HG03066 (cell line): ENCODE measurements at regions not wholly inside any gene's neighbourhood (a gene's known extent, or its start where the extent isn't known, plus 50 kb on each side); places are given as distances from the start of the nearest gene placed in this dataset.
"Not testable (repeated sequence)": the region's sequence is repeated elsewhere in the genome, so short reads cannot be mapped to it uniquely, and the experiment has no call there.

Source experiments
- ATAC-seq: cut with Tn5 transposase; IDR thresholded peaks from one replicate; pipeline ENCODE4 v1.9.1; 2021; ENCODE audit warnings: low read depth; ENCODE audit not compliant: unreplicated experiment

DNA sequence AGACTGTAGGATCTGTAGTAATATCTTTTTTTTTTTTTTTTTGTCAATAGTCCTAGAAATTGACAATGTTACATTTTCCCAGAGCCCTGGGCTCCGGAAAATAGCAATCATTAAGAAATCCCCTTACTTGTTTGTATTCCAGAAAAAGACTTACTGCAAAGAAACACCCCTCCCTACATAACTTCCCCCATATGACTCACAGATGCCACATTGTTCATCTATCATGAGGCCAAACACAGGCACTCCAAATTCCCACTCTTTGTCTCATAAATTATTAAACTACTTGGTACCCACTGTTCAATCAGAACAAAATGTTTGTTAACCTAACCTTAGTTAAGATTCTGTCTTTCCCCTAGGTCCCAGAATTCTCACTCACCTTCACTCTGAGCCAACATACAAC, 53.5 kb downstream of the TEX51 start:
- no peak for ATAC-seq

DNA sequence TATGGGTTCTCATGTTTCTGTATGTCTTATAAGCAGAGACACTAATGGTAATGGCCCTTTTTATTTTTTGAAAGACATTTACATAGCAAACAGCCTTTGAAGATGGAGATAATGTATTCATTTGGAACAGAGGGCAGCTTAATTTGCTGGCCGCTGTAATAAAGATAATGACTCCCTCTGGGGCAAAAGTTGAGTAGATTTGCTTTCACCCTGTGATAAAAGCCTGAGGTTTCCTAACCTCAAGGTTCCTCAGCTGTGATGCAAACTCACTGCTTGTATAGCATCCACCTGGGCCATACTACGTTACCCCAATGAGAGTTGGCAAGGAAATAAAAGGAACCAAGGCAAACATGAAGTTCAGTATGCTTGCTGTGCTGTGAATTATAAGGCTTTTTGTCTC, 54.8 kb downstream of the TEX51 start:
- no peak for ATAC-seq

DNA sequence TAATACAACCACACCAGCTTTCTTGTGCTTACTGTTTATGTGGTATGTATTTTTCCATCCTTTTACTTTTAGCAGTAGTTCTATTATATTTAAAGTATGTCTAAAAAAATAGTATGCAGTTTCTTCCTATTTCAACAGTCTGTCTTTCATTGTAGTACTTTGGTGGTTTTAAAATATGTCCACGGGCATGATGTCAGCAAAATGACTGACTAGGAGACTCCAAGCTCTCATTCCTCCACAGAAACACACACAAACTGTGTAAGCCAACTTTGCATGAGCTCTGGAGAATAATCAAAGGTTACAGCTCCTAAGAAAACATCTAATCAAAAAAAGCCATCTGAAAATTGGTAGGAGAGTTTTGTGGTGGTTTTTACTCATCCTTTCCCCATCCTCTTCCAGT, 56.1 kb downstream of the TEX51 start:
- ATAC-seq, result no peak

GRCh38 chr2:126956773-126957172, 58.1 kb downstream of the TEX51 start:
- ATAC-seq, result not testable (repeated sequence)

DNA sequence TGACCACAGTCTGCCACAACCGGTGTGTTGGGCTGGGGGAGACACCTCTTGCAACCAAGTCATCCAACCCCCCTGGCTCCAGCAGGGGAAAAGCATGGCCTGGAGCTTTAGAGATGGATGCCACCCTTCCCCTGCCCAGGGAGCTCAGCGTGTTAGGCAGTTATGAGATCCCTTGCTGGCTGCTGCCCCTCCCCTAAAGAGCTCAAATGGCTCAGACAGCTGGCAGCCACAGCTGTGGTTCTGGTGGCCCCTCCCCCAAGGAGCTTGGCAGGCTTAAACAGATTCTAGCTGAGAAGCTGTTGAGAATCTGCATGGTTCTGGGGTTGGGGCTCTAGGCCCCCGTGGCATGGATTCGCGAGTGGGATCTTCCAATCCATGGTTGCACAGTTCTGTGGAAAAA, 64.7 kb downstream of the TEX51 start:
- ATAC-seq, result no peak

DNA sequence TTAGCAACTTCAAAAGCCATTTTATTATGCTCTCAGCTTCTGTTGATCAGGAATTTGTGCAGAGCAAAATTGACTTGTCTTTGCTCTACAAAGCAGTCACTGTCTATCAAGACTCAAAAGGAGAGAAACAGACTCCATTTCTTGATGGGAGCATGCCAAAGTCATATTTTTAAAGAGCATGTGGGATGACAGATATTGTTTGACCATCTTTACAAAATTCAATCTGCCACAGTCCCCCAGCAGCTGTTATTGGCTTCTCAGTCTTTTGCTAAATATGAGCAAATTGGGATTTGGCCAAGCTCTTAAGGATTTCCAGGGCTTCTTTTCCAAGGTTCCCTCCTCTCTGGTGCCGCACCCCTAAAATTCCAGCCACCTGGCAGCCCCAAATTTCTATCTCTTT, 67.9 kb downstream of the TEX51 start:
- no peak for ATAC-seq

GRCh38 chr2:126970583-126970982, 71.9 kb downstream of the TEX51 start:
- no peak for ATAC-seq

DNA sequence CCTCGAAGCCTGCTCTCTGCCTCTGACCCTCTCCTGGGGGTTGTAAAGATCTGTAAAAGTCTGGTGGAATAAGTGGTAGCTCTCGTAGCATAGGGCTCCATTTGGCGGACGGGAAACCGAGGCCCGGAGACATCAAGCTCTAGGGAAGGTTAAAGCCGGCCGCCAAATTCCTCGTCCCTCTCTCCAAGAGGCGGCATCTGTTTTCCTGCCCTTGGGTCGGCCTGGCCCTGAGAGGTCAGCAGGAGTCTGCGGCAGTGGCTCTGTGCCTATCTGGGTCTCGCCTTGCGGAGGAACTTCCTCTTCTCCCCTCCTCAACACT, 72.4 kb downstream of the TEX51 start:
- ATAC-seq, result no peak

DNA sequence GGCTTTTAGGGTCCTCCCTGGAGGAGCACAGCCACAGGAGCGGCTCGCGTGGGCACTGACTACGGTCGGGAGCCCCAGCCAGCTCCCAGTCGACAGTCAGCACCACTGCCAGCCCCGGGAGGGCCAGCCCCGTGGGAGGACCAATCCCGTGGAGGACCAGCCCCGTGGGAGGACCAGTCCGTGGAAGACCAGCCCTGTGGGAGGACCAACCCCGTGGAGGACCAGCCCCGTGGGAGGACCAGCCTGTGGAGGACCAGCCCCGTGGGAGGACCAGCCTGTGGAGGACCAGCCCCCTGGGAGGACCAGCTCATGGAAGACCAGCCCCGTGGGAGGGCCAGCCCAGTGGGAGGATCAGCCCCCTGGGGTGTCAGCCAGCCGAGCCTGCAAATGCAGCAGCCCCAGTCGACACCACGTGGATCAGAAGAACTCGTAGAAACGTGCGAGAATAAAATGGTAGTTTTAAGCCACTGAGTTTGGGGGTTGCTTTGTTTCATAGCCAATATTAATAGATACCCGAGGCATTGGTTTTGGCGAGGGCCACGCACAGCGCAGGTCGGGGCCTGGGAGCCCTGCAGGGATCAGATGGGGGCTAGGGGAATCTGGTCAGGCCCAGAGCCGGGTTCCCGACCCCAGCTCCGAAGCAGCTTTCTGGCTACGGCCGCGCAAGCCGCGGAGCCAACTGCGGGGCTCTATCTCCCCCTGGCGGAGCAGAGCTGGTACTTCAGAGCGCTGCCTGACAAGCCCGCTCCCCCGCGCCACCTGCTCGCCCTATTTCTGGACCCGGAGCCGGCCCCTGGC, 73.0 kb downstream of the TEX51 start:
- ATAC-seq, result peak; percentile 90

GRCh38 chr2:126972279-126972626, 73.6 kb downstream of the TEX51 start:
- ATAC-seq, result no peak

- ATAC-seq, result no peak
Observed at GRCh38 chr2:126973745-126974144, 75.1 kb downstream of the TEX51 start.

GRCh38 chr2:126975671-126976655, 77.3 kb downstream of the TEX51 start:
- ATAC-seq, result no peak

GRCh38 chr2:126976721-126977328, 78.1 kb downstream of the TEX51 start:
- no peak for ATAC-seq

- no peak for ATAC-seq
Observed at GRCh38 chr2:126978333-126978732, 79.6 kb downstream of the TEX51 start.

DNA sequence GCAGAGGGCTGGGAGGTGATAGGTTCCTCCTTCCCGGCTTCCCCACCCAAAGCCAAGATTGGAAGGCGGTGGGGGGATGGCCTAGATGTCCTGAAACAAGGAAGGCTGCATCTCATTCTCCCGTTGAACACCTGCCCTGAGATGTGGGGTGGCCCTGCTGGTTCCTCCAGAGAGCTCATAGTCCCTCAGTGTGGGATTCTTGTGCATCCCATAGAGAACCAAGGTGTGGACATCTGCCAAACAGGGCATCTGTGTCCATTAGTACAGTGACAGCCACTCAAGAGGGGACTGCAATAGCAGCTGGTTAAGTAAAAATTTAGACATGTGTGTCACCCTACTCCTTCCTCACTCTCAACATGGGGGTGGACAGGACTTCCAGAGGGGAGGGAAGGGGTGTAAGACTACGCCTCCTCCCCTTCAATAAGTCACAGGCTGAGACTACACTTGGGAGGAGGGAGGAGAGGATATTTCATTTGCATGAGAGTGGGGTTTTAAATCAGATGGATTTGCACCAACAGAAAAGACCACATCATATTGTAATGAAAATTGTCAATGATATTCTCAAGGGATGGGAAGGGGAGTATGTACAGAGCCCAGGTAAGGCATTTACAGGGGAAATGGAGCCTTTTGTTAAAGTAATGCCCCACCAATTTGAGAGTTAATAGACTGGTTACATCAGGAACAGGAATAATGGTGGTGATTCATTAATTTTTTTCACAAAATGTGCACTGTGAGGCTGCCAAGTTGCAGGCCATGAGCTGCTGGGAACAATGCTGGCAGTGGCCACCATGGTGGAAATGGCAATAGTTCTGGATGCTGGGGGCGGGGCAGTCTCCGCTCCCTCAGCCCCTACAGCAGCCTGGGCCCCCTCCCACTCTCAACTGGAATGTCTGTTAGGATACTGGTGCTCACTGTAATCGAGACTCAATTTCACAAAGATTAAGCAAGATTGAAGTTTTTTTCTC, 80.6 kb downstream of the TEX51 start:
- ATAC-seq, result no peak

DNA sequence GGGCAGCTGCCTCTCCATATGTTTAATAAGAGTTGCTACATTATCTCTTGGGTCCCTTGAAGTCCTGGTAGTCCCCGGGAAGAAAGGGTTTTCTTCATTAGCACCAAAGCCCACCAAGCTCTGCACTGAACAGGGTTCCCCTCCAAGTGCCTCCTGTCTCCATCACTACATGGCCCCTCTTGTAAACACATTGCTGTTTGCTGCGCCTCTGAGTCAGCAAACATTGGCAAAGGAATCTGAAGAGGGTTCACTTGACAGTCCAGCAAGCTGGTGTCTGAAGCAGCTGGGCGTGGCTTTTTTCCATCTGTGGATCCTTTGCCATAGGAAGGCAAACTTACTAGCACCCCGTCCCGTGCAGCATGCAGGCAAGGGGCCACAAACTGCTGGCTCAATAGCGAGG, 82.8 kb downstream of the TEX51 start:
- no peak for ATAC-seq

DNA sequence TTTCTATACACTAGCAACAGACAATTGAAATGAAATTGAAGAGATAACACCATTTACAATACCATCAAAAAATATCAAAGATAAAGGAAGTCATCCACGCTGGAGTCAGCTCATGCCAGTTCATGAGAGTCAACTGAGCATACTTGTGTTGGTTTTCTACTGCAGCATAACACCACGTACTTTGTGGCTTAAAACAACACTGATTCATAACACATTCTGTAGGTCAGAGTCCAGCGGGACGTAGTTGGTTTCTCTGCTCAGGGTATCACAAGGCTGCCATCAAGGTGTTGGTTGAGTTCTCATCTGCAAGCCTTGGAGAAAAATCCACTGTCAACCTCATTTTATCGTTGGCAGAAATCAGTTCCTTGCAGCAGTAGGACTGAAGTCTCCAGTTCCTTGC, 84.2 kb downstream of the TEX51 start:
- ATAC-seq, result no peak

DNA sequence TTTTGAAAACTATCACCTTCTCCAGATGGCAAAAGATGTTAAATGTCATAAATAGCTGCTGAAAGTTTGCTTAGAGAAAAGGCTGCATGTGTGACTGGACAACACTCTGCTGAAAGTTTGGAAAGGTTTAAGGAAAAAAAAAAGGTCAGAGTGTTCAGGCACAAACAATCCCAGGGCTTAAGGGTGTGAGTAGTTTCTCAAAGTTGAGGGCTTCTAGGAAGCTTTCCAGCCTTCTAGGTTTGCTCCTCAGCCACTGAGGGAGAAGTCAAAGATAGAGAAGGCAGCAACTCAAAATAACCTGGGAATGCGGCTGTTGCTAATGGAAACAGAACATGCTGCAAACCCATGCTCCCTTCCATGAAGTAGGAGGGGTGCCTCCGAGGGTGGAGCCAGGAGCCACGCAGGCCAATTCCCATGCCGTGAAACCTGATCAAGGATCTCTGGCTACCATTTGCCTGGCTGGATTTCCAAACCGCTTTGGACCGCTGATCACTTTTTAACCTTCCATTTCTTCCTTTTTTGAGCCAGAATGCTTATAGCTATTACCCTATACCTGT, 88.0 kb downstream of the TEX51 start:
- no peak for ATAC-seq

- no peak for ATAC-seq
Observed at GRCh38 chr2:126988482-126988881, 89.8 kb downstream of the TEX51 start.

DNA sequence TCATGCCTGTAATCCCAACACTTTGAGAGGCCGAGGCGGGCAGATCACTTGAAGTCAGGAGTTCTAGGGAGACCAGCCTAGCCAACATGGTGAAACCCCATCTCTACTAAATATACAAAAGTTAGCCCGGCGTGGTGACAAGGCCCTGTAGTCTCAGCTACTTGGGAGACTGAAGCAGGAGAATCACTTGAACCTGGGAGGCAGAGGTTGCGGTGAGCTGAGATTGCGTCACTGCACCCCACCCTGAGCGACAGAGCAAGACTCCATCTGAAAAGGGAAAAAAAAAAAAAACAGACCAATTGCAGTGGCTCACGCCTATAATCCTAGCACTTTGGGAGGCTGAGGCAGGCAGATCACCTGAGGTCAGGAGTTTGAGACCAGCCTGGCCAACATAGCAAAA, 90.4 kb downstream of the TEX51 start:
- not testable (repeated sequence) for ATAC-seq
